Erythroblast (primary cell): ENCODE measurements at regions not wholly inside any gene's neighbourhood (a gene's known extent, or its start where the extent isn't known, plus 50 kb on each side); places are given as distances from the start of the nearest gene placed in this dataset.

Experiments
- GATA1 ChIP-seq: IDR thresholded peaks from 2 replicates; pipeline ENCODE4 v1.6.1; 2011; ENCODE audit warnings: low read depth, mild to moderate bottlenecking, control low read depth, low read length, moderate library complexity
- POLR2A ChIP-seq: IDR thresholded peaks from 2 replicates; pipeline ENCODE4 v1.6.1; 2011; ENCODE audit warnings: mild to moderate bottlenecking, low read length

DNA sequence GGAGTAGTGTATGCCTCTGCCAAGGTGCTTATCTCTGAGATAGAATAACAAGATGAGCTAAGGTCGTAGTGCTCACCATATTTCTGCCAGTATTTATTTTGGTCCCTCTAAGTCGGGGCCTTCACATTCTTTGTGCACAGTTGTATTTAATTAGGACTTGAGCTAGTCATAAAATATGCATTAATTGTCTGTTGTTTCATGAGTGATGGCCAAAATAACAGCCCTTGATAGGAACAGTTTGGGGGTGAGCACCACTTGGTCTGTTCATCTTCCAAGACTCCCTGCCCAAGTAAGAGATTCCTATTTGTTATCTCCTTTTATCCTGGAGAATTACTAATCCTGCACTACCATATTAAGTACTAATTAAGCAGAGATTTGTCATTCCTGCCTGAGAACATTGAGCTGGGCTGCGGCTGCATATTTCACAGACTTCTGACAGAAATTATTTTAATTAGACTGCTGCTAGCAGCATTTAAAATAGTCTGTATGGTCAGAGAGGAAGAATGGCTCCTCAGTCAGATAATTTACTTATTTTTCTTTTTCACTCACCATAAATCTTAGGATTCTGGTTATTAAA lies 435.1 kb downstream of the MTX2 start:
- TF ChIP-seq POLR2A = no peak
- no peak for TF ChIP-seq GATA1
